ENCODE measurements at regions not wholly inside any gene's neighbourhood (a gene's known extent, or its start where the extent isn't known, plus 50 kb on each side); places are given as distances from the start of the nearest gene placed in this dataset.

GRCh38 chr1:29634324-29634723, 398.0 kb downstream of the PTPRU start:
- no peak for TF ChIP-seq CTCF (IDR thresholded peaks at IDR 0.05; ENCODE audit: low read depth, low read length, missing control alignments)
- DNase-seq: no peak
- no peak overlapping the region for H3K27ac ChIP-seq
- in situ Hi-C loops (cut with HindIII; ENCODE audit: low pct_ligation_motif_present, low sequenced_read_pairs): no loop called here
- no peaks in the 10 kb centered on the region for H3K36me3 ChIP-seq (replicated peaks)
- no peaks in the 10 kb centered on the region for H3K27me3 ChIP-seq (replicated peaks)
- H3K4me3 ChIP-seq (ENCODE audit: low read depth, low read length): no peak overlapping the region

DNA sequence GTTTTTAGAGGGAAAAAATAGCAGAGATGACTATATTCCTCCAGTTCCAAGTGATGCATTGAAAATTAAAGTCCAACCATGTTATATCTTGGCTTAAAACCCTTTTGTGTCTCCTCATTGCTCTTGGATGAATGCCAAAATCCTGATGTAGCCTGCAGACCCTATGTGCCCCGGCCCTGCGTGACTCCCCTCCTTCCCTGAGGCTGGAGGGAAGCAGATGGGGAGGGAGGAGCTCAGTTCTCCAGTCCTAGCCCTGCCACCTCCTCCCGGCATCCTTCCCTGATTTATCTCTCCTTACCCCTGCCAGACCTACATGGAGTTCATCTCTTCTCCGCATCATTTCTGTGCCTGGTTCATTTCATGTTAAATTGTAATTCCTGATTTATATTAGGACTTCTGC, 397.4 kb downstream of the PTPRU start:
- no peak for TF ChIP-seq CTCF (IDR thresholded peaks at IDR 0.05; ENCODE audit: low read depth, low read length, missing control alignments)
- no peaks in the 10 kb centered on the region for H3K36me3 ChIP-seq (replicated peaks)
- in situ Hi-C loops (cut with HindIII; ENCODE audit: low pct_ligation_motif_present, low sequenced_read_pairs): no loop called here

DNA sequence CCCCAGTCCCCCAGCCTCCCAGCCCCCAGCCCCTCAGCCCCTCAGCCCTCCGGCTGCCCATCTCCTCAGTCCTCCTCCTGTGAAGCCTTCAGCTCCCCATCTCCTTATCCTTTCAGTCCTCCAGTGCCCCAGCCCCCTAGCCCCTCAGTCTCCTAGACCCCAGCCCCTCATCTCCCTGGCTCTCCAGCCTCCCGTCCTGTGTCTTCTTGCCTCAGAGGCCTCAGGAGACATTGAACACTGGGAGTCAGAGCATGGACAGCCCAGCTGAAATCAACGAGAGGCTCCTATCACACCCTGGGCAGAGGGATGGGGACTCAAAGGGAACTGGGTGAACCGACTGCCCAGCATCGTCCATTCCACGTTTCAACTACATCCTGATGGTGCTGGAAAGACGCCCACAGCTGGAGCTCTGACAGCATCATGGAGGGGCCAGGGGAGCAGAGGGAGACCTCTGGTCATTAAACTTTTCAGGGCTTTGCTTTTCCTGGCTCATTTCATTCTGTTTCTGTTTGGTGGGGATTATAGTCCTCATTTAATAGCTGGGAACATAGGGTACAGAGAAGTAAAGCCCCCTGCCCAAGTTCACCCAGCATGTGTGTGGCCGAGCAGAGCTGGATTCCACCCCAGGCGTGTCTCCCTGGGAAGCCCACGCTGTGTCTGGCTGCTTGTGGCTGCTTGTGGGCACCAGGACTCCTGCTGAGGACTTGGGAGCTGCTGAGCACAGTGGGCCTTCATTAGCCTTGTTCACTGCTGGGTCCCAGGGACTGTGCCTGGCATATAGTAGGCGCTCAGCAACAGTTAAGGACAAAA, 396.7 kb downstream of the PTPRU start:
- in situ Hi-C loops (cut with HindIII; ENCODE audit: low pct_ligation_motif_present, low sequenced_read_pairs): no loop called here
- Histone ChIP-seq H3K36me3 (replicated peaks) (no peaks in the 10 kb centered on the region), H3K27me3 (replicated peaks) (no peaks in the 10 kb centered on the region), H3K27ac (no peak overlapping the region), H3K4me3 (ENCODE audit: low read depth, low read length) (no peak overlapping the region)
- no peak for TF ChIP-seq CTCF (IDR thresholded peaks at IDR 0.05; ENCODE audit: low read depth, low read length, missing control alignments)
- no peak for DNase-seq

More for the DNA sequence above, 397.4 kb downstream of the PTPRU start:
- DNase-seq: no peak
- no peak overlapping the region for H3K4me3 ChIP-seq (ENCODE audit: low read depth, low read length)
- no peak overlapping the region for H3K27ac ChIP-seq
- no peaks in the 10 kb centered on the region for H3K27me3 ChIP-seq (replicated peaks)

- Histone ChIP-seq H3K27me3 (replicated peaks) (no peaks in the 10 kb centered on the region), H3K27ac (no peak overlapping the region), H3K36me3 (replicated peaks) (no peaks in the 10 kb centered on the region), H3K4me3 (ENCODE audit: low read depth, low read length) (no peak overlapping the region)
- TF ChIP-seq CTCF (IDR thresholded peaks at IDR 0.05; ENCODE audit: low read depth, low read length, missing control alignments): no peak
- DNase-seq: no peak
- in situ Hi-C loops (cut with HindIII; ENCODE audit: low pct_ligation_motif_present, low sequenced_read_pairs): no loop called here
Measured at GRCh38 chr1:29631836-29632805, 395.8 kb downstream of the PTPRU start.

- peak; percentile 10 for DNase-seq
- Histone ChIP-seq H3K27ac (no peak overlapping the region), H3K36me3 (replicated peaks) (no peaks in the 10 kb centered on the region), H3K4me3 (ENCODE audit: low read depth, low read length) (no peak overlapping the region), H3K27me3 (replicated peaks) (no peaks in the 10 kb centered on the region)
- in situ Hi-C loops (cut with HindIII; ENCODE audit: low pct_ligation_motif_present, low sequenced_read_pairs): no loop called here
- TF ChIP-seq CTCF (IDR thresholded peaks at IDR 0.05; ENCODE audit: low read depth, low read length, missing control alignments): no peak
Measured at GRCh38 chr1:29631361-29631760, 395.0 kb downstream of the PTPRU start.
